ENCODE measurements at regions not wholly inside any gene's neighbourhood (a gene's known extent, or its start where the extent isn't known, plus 50 kb on each side); places are given as distances from the start of the nearest gene placed in this dataset.

DNA sequence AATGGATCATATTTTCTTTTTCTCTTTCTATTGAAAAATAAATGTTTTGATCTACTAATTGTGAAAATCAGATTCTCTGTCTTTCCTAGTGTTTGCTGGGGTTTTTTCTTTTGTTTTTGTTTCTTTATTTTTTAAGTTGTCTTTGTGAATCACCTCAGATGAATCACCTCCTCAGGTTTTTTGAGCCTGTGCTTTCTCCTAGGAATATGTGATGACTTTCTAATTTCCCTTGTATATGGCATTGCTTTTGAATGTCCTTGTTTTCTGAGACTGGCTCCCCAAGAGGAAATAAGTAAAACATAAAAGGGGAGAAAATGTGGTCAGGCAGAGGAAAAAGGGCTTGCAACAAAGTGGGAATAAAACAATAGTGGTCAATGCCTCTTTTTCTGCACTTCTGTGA, 750.0 kb downstream of the ZPLD1 start:
- Mint-ChIP-seq H3K27me3 (no peaks in the 10 kb centered on the region), H3K36me3 (ENCODE audit: low read depth) (no peaks in the 10 kb centered on the region), H3K27ac (no peak overlapping the region), H3K4me3 (no peak overlapping the region), H3K4me1 (ENCODE audit: low read depth) (no peaks in the 10 kb centered on the region), H3K9me3 (peaks cover 5% of the 10 kb centered on the region)
- H3K4me1 ChIP-seq (ENCODE audit: insufficient read depth, low read length): no peaks in the 10 kb centered on the region
- H3K4me3 ChIP-seq (ENCODE audit: low read length): no peak overlapping the region
- H3K27me3 ChIP-seq (ENCODE audit: control insufficient read depth in 1 of 2, insufficient read depth in 2 of 2, low read length in 2 of 2): no peaks in the 10 kb centered on the region
- peaks cover 0 to 4% of the 10 kb centered on the region in 2 experiments for H3K9me3 ChIP-seq (ENCODE audit: control insufficient read depth in 1 of 2, insufficient read depth in 1 of 2, low read length in 2 of 2)
- TF ChIP-seq, protein P1, sequence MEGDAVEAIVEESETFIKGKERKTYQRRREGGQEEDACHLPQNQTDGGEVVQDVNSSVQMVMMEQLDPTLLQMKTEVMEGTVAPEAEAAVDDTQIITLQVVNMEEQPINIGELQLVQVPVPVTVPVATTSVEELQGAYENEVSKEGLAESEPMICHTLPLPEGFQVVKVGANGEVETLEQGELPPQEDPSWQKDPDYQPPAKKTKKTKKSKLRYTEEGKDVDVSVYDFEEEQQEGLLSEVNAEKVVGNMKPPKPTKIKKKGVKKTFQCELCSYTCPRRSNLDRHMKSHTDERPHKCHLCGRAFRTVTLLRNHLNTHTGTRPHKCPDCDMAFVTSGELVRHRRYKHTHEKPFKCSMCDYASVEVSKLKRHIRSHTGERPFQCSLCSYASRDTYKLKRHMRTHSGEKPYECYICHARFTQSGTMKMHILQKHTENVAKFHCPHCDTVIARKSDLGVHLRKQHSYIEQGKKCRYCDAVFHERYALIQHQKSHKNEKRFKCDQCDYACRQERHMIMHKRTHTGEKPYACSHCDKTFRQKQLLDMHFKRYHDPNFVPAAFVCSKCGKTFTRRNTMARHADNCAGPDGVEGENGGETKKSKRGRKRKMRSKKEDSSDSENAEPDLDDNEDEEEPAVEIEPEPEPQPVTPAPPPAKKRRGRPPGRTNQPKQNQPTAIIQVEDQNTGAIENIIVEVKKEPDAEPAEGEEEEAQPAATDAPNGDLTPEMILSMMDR (IDR thresholded peaks at IDR 0.05): no peak
- ATAC-seq (ENCODE audit: poor library complexity) (no peak), DNase-seq (no peak)
- POLR2A ChIA-PET: no interaction called here
- H3K36me3 ChIP-seq (ENCODE audit: insufficient read depth, low read length): no peaks in the 10 kb centered on the region
- no peak overlapping the region for H3K27ac ChIP-seq (ENCODE audit: low read depth in 1 of 2, low read length in 2 of 2)
- CTCF ChIA-PET: no interaction called here
- intact Hi-C loops (cut with DNase I, micrococcal nuclease): no loop called here

GRCh38 chr3:103189941-103190340, 755.1 kb downstream of the ZPLD1 start:
- Histone ChIP-seq H3K36me3 (ENCODE audit: insufficient read depth, low read length) (no peaks in the 10 kb centered on the region), H3K9me3 (ENCODE audit: control insufficient read depth in 1 of 2, insufficient read depth in 1 of 2, low read length in 2 of 2) (peaks cover 0 to 4% of the 10 kb centered on the region in 2 experiments), H3K27ac (ENCODE audit: low read depth in 1 of 2, low read length in 2 of 2) (no peak overlapping the region), H3K27me3 (ENCODE audit: control insufficient read depth in 1 of 2, insufficient read depth in 2 of 2, low read length in 2 of 2) (no peaks in the 10 kb centered on the region), H3K4me3 (ENCODE audit: low read length) (no peak overlapping the region), H3K4me1 (ENCODE audit: insufficient read depth, low read length) (no peaks in the 10 kb centered on the region)
- Mint-ChIP-seq H3K27me3 (no peaks in the 10 kb centered on the region), H3K9me3 (peaks cover 3% of the 10 kb centered on the region), H3K36me3 (ENCODE audit: low read depth) (no peaks in the 10 kb centered on the region), H3K4me1 (ENCODE audit: low read depth) (no peaks in the 10 kb centered on the region), H3K27ac (no peak overlapping the region), H3K4me3 (no peak overlapping the region)
- DNase-seq: no peak
- CTCF ChIA-PET: no interaction called here
- POLR2A ChIA-PET: interaction anchor here (0.6 kb wide), 1 partner anchor 65 kb away, joined by 3 read pairs; no protein-coding TSS in a partner anchor
- intact Hi-C loops (cut with DNase I, micrococcal nuclease): no loop called here
- no peak for ATAC-seq (ENCODE audit: poor library complexity)
- TF ChIP-seq, protein P1 (IDR thresholded peaks at IDR 0.05): no peak

DNA sequence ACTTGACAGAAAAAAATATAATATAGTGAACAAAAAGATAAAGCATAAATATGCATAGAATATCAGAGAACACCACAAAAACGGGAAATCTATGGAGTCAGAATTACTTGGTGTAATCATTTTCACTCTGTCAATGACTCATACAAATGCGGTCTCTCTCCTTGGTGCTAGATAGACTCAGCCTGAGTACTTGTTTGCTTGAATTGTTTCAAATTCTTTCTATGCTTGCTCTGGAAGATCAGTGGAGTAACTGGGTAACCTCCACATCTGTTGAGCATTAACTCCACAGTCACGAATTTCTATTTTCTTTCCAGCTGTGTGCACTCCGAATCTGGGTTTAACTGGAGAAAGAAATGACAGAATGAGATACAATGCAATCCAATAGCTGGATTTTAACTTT, 760.4 kb downstream of the ZPLD1 start:
- Histone ChIP-seq H3K36me3 (ENCODE audit: insufficient read depth, low read length) (no peaks in the 10 kb centered on the region), H3K9me3 (ENCODE audit: control insufficient read depth in 1 of 2, insufficient read depth in 1 of 2, low read length in 2 of 2) (no peaks in the 10 kb centered on the region), H3K4me1 (ENCODE audit: insufficient read depth, low read length) (no peaks in the 10 kb centered on the region), H3K27me3 (ENCODE audit: control insufficient read depth in 1 of 2, insufficient read depth in 2 of 2, low read length in 2 of 2) (no peaks in the 10 kb centered on the region), H3K27ac (ENCODE audit: low read depth in 1 of 2, low read length in 2 of 2) (no peak overlapping the region), H3K4me3 (ENCODE audit: low read length) (no peak overlapping the region)
- no peaks in the 10 kb centered on the region for H3K36me3 Mint-ChIP-seq (ENCODE audit: low read depth)
- DNase-seq (no peak), ATAC-seq (ENCODE audit: poor library complexity) (no peak)
- TF ChIP-seq, protein P1 (IDR thresholded peaks at IDR 0.05): no peak
- peaks cover 3% of the 10 kb centered on the region for H3K9me3 Mint-ChIP-seq
- no peaks in the 10 kb centered on the region for H3K4me1 Mint-ChIP-seq (ENCODE audit: low read depth)
- CTCF ChIA-PET: no interaction called here
- H3K27me3 Mint-ChIP-seq: no peaks in the 10 kb centered on the region
- intact Hi-C loops (cut with DNase I, micrococcal nuclease): no loop called here
- no peak overlapping the region for H3K27ac Mint-ChIP-seq
- H3K4me3 Mint-ChIP-seq: no peak overlapping the region
- POLR2A ChIA-PET: no interaction called here
